Suprapubic skin (tissue), 4 donors: ENCODE measurements at regions not wholly inside any gene's neighbourhood (a gene's known extent, or its start where the extent isn't known, plus 50 kb on each side); places are given as distances from the start of the nearest gene placed in this dataset.

Source experiments
- DNase-seq, 2 donors: peaks; one replicate each; pipeline ENCODE4 v3.0.0-alpha.2; 2019; ENCODE audit warnings: low spot score in 2 of 2
- H3K27ac ChIP-seq: fragments of 200-600 bp; sonication (generic); one replicate; pipeline ENCODE4 v1.5.1; 2019
- H3K27me3 ChIP-seq: fragments of 200-600 bp; sonication (generic); one replicate; pipeline ENCODE4 v1.5.1; 2019
- H3K36me3 ChIP-seq: fragments of 200-600 bp; sonication (generic); one replicate; pipeline ENCODE4 v1.5.1; 2019
- H3K4me1 ChIP-seq: fragments of 200-600 bp; sonication (generic); one replicate; pipeline ENCODE4 v1.5.1; 2019
- H3K4me3 ChIP-seq: fragments of 200-600 bp; sonication (generic); one replicate; pipeline ENCODE4 v1.5.1; 2019; ENCODE audit warnings: mild to moderate bottlenecking
- H3K9me3 ChIP-seq: fragments of 200-600 bp; sonication (generic); one replicate; pipeline ENCODE4 v1.5.1; 2019
- CTCF ChIP-seq, 2 donors: fragments of 200-600 bp in 1 of 2; fragments of 450-650 bp in 1 of 2; sonication (generic) in 1 of 2; IDR thresholded peaks; one replicate each; pipeline ENCODE4 v1.5.1; 2016 to 2019; ENCODE audit warnings: antibody characterized with exemption in 2 of 2, mild to moderate bottlenecking in 1 of 2, moderate library complexity in 1 of 2
- EP300 ChIP-seq: sonication (generic); formaldehyde crosslinking; IDR thresholded peaks from one replicate; pipeline ENCODE4 v1.6.1; 2017; ENCODE audit warnings: antibody characterized with exemption
- POLR2A ChIP-seq, 2 donors: fragments of 450-650 bp; IDR thresholded peaks; one replicate each; pipeline ENCODE4 v1.6.1; 2017; ENCODE audit warnings: antibody characterized with exemption in 2 of 2, mild to moderate bottlenecking in 2 of 2, moderate library complexity in 2 of 2
- POLR2AphosphoS5 ChIP-seq, 3 donors: sonication (generic); formaldehyde crosslinking; IDR thresholded peaks; one replicate each; pipeline ENCODE4 v1.6.1; 2017; ENCODE audit warnings: antibody characterized with exemption in 3 of 3
- WGBS: methylation state at CpG from one replicate; pipeline ENCODE4 v1.1.5; 2018; 5-methylcytosine and 5-hydroxymethylcytosine counted together

GRCh38 chr4:11261066-11261850 lies 167.4 kb downstream of the HS3ST1 start:
- TF ChIP-seq EP300 (no peak), POLR2AphosphoS5 (IDR thresholded peaks at IDR 0.05) (no peak), CTCF (IDR thresholded peaks at IDR 0.05) (no peak), POLR2A (IDR thresholded peaks at IDR 0.05) (no peak)
- peaks cover 3% of the 10 kb centered on the region for H3K9me3 ChIP-seq
- DNase-seq: no peak
- 86% methylated on average over 7 of the region's 7 CpGs for WGBS
- no peak overlapping the region for H3K4me3 ChIP-seq
- H3K36me3 ChIP-seq: no peaks in the 10 kb centered on the region
- H3K4me1 ChIP-seq: no peaks in the 10 kb centered on the region
- no peak overlapping the region for H3K27ac ChIP-seq
- no peaks in the 10 kb centered on the region for H3K27me3 ChIP-seq

DNA sequence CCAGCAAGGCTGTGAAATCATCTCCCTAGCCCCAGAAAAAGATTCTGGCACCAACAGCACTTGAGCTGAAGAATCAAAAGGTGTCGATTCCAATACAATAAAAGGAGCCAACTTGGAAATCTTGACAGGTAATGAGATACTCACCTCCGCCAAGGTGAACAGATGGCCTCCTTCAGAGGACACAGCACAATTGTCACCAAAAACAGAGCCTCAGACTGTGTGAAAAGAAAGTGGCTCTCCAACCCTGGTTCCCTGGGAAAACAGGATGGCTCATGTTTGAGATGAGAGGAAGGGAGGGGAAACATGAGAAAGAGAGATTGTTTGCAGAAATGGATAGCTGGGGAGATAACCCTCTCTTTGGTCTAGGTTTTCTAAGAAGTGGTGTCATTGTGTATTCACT lies 168.9 kb downstream of the HS3ST1 start:
- H3K9me3 ChIP-seq: no peaks in the 10 kb centered on the region
- no peak for DNase-seq
- no peak overlapping the region for H3K4me3 ChIP-seq
- H3K36me3 ChIP-seq: no peaks in the 10 kb centered on the region
- WGBS: 77% methylated on average over 2 of the region's 2 CpGs
- no peaks in the 10 kb centered on the region for H3K27me3 ChIP-seq
- H3K27ac ChIP-seq: no peak overlapping the region
- TF ChIP-seq CTCF (IDR thresholded peaks at IDR 0.05) (no peak), POLR2A (IDR thresholded peaks at IDR 0.05) (no peak), POLR2AphosphoS5 (IDR thresholded peaks at IDR 0.05) (no peak), EP300 (no peak)
- H3K4me1 ChIP-seq: no peaks in the 10 kb centered on the region

DNA sequence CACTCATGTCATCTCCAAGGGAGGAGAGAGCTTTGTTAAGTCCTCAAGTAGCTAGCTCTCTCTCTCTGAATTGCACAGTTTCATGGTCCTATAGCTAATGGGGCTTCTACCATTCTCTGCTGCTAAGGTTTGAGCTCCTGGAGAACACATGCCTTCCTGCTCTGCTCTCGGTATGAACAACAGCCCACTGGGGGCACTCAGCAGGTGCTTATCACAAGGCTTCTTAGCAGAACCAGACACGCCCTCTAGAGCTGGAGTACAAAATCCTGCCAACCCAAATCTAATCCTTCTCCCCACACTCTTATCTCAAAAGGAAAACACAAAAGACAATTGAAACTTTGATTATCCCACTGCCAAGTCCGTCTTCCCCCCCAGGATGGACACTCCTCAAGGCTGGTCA lies 176.5 kb downstream of the HS3ST1 start:
- DNase-seq: no peak
- H3K27me3 ChIP-seq: no peaks in the 10 kb centered on the region
- TF ChIP-seq POLR2A (IDR thresholded peaks at IDR 0.05): no peak
- TF ChIP-seq CTCF (IDR thresholded peaks at IDR 0.05): no peak
- TF ChIP-seq POLR2AphosphoS5 (IDR thresholded peaks at IDR 0.05): no peak
- TF ChIP-seq EP300: no peak
- H3K9me3 ChIP-seq: no peaks in the 10 kb centered on the region
- H3K4me1 ChIP-seq: no peaks in the 10 kb centered on the region
- no peak overlapping the region for H3K27ac ChIP-seq
- WGBS: 67% methylated on average over 3 of the region's 3 CpGs
- H3K4me3 ChIP-seq: no peak overlapping the region
- no peaks in the 10 kb centered on the region for H3K36me3 ChIP-seq

DNA sequence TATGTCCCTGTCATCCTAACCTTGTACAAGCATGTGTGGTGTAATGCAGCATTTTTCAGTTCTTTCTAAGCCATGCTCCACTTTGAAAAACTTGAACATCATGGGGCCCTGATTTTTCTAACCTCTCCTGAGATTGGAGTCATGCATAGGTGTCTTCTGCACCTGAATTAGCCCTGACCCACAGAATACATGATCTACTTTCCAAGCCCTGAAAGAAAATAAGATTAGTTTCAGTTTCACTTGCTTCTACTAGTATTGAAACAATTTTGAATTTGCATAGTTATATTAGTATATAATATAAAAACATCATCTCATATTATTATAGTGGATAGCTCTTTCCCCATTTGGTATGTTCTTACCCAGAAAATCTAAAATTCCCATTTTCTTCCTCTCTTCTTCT lies 178.2 kb downstream of the HS3ST1 start:
- Histone ChIP-seq H3K27ac (no peak overlapping the region), H3K9me3 (no peaks in the 10 kb centered on the region), H3K27me3 (no peaks in the 10 kb centered on the region), H3K36me3 (no peaks in the 10 kb centered on the region), H3K4me3 (no peak overlapping the region), H3K4me1 (no peaks in the 10 kb centered on the region)
- TF ChIP-seq POLR2A (IDR thresholded peaks at IDR 0.05) (no peak), EP300 (no peak), POLR2AphosphoS5 (IDR thresholded peaks at IDR 0.05) (no peak), CTCF (IDR thresholded peaks at IDR 0.05) (no peak)
- no peak for DNase-seq

DNA sequence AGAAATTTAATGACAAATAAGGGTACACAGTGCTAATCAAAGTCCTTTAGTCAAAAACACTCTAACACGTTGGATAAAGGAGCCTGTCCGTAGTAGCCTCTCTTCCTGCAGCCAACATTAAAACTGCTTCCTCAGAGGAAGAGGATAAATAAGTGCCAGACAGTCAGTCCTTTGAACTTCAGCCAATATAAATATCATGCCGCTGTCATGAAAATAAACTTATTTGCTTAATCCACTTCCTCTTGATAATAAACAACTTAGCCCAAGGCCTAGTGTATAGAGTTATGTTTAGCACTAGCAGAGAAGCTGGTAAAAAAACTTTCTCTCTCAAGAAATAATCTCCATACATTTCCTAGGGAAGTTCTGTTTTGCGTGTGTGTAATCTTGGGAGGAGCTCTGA lies 196.7 kb downstream of the HS3ST1 start:
- Histone ChIP-seq H3K4me3 (no peak overlapping the region), H3K4me1 (no peaks in the 10 kb centered on the region), H3K27me3 (no peaks in the 10 kb centered on the region), H3K27ac (no peak overlapping the region), H3K36me3 (no peaks in the 10 kb centered on the region), H3K9me3 (no peaks in the 10 kb centered on the region)
- WGBS: 21% methylated on average over 4 of the region's 4 CpGs
- DNase-seq: no peak
- TF ChIP-seq POLR2AphosphoS5 (IDR thresholded peaks at IDR 0.05): no peak
- no peak for TF ChIP-seq POLR2A (IDR thresholded peaks at IDR 0.05)
- no peak for TF ChIP-seq CTCF (IDR thresholded peaks at IDR 0.05)
- TF ChIP-seq EP300: no peak
